Inflammatory macrophage treated with lipopolysaccharide for 4 hours (primary cell): ENCODE measurements at regions not wholly inside any gene's neighbourhood (a gene's known extent, or its start where the extent isn't known, plus 50 kb on each side); places are given as distances from the start of the nearest gene placed in this dataset.

Experiments used
- DNase-seq: peaks from one replicate; pipeline ENCODE4 v3.0.0-alpha.2; 2020

- DNase-seq = peak; percentile 77
Measured at GRCh38 chr14:85442996-85443395, 86.9 kb upstream of the FLRT2 start.

GRCh38 chr14:85444635-85445034 is 85.3 kb upstream of the FLRT2 start:
- DNase-seq = peak; percentile 69

- DNase-seq = peak; percentile 64
Measured at GRCh38 chr14:85445151-85445795, 84.7 kb upstream of the FLRT2 start.

- no peak for DNase-seq
Measured at GRCh38 chr14:85447883-85448282, 82.1 kb upstream of the FLRT2 start.

GRCh38 chr14:85451421-85451820 is 78.5 kb upstream of the FLRT2 start:
- DNase-seq = no peak

GRCh38 chr14:85453401-85454225 is 76.3 kb upstream of the FLRT2 start:
- peak; percentile 70 for DNase-seq

- DNase-seq = no peak
Measured at GRCh38 chr14:85454226-85454813, 75.6 kb upstream of the FLRT2 start.

GRCh38 chr14:85459361-85460000 is 70.5 kb upstream of the FLRT2 start:
- peak; percentile 67 for DNase-seq

GRCh38 chr14:85461432-85462133 is 68.4 kb upstream of the FLRT2 start:
- DNase-seq = no peak

GRCh38 chr14:85463512-85463911 is 66.4 kb upstream of the FLRT2 start:
- peak; percentile 78 for DNase-seq

GRCh38 chr14:85464135-85464895 is 65.6 kb upstream of the FLRT2 start:
- DNase-seq = no peak

GRCh38 chr14:85466678-85467077 is 63.3 kb upstream of the FLRT2 start:
- no peak for DNase-seq

GRCh38 chr14:85468816-85469215 is 61.1 kb upstream of the FLRT2 start:
- no peak for DNase-seq

- DNase-seq = peak; percentile 24
Measured at GRCh38 chr14:85471156-85471555, 58.8 kb upstream of the FLRT2 start.

GRCh38 chr14:85471744-85472143 is 58.2 kb upstream of the FLRT2 start:
- peak; percentile 75 for DNase-seq

- DNase-seq = no peak
Measured at GRCh38 chr14:85474431-85474830, 55.5 kb upstream of the FLRT2 start.

GRCh38 chr14:85475113-85475512 is 54.8 kb upstream of the FLRT2 start:
- no peak for DNase-seq

GRCh38 chr14:85479306-85479705 is 50.6 kb upstream of the FLRT2 start:
- DNase-seq = no peak

- DNase-seq = no peak
Measured at GRCh38 chr14:85479771-85480170, 50.2 kb upstream of the FLRT2 start.
